ENCODE measurements at regions not wholly inside any gene's neighbourhood (a gene's known extent, or its start where the extent isn't known, plus 50 kb on each side); places are given as distances from the start of the nearest gene placed in this dataset.

DNA sequence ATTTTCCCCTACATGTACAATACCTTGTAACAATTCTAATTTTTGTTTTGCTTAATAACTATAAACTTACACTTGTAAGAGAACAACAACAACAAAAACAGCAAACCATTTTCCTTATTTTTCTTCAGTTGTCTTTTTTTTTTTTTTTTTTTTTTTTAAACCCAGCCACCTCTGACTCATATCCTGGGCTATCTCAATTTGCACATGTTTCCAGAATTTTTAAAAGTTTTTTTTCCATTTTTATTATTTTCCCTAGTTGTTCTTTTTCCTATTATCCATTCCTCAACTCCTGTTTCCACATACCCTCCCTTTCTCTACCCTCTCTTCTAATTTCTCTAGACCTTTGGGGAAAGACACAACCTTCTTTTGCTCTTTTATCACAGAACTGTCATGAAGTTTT is 112.5 kb downstream of the EFEMP1 start:
- peak overlapping the region in 1 of 7 donors; percentile 66 for H3K27ac Mint-ChIP-seq
- no peaks in the 10 kb centered on the region for H3K4me1 Mint-ChIP-seq
- no peak overlapping the region for H3K27ac ChIP-seq (ENCODE audit: low read depth, low read length)
- H3K4me3 ChIP-seq (ENCODE audit: low read length in 2 of 2), result no peak overlapping the region
- no peaks in the 10 kb centered on the region for H3K36me3 ChIP-seq (ENCODE audit: insufficient read depth, low read length)
- no peaks in the 10 kb centered on the region for H3K4me1 ChIP-seq (ENCODE audit: insufficient read depth, low read length)
- POLR2A ChIA-PET (ENCODE audit: partially characterized antibody), result no interaction called here
- no peaks in the 10 kb centered on the region for H3K9me3 ChIP-seq (ENCODE audit: control insufficient read depth in 1 of 2, low read length in 2 of 2)
- no peak overlapping the region for H3K4me3 Mint-ChIP-seq
- H3K36me3 Mint-ChIP-seq, result no peaks in the 10 kb centered on the region
- no peak for DNase-seq
- intact Hi-C loops (cut with micrococcal nuclease), result no loop called here
- peaks cover 0 to 2% of the 10 kb centered on the region in 2 donors for H3K27me3 Mint-ChIP-seq
- H3K27me3 ChIP-seq (ENCODE audit: insufficient read depth, low read length), result no peaks in the 10 kb centered on the region
- peaks cover 0 to 3% (median 0%) of the 10 kb centered on the region in 8 donors for H3K9me3 Mint-ChIP-seq
- CTCF ChIA-PET (ENCODE audit: partially characterized antibody), result no interaction called here

DNA sequence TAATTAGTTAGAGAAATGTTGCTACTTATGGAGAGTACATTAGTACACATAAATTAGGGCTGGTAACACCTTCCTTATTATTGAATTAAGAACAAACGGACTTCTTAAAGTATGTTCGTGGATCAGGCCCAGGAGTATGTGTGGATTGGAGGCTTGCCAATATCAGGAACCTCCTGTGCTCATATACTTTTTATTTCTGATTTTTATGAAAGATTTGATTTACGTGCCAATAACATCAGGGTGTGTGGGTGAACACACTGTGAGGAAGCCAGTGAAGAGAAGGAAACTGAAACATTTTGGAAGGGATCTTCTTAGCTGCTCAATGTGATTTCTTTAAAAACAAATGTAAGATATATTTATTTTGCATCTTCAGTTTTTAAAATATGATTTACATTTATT is 113.0 kb downstream of the EFEMP1 start:
- Histone ChIP-seq H3K4me1 (ENCODE audit: insufficient read depth, low read length) (no peaks in the 10 kb centered on the region), H3K9me3 (ENCODE audit: control insufficient read depth in 1 of 2, low read length in 2 of 2) (no peaks in the 10 kb centered on the region), H3K27ac (ENCODE audit: low read depth, low read length) (no peak overlapping the region), H3K4me3 (ENCODE audit: low read length in 2 of 2) (no peak overlapping the region), H3K27me3 (ENCODE audit: insufficient read depth, low read length) (no peaks in the 10 kb centered on the region), H3K36me3 (ENCODE audit: insufficient read depth, low read length) (no peaks in the 10 kb centered on the region)
- ChIA-PET POLR2A (ENCODE audit: partially characterized antibody) (no interaction called here), CTCF (ENCODE audit: partially characterized antibody) (no interaction called here)
- no peaks in the 10 kb centered on the region for H3K36me3 Mint-ChIP-seq
- no peaks in the 10 kb centered on the region for H3K4me1 Mint-ChIP-seq
- no peak for DNase-seq
- no peak overlapping the region for H3K27ac Mint-ChIP-seq
- intact Hi-C loops (cut with micrococcal nuclease), result no loop called here
- peaks cover 0 to 2% of the 10 kb centered on the region in 2 donors for H3K27me3 Mint-ChIP-seq
- H3K9me3 Mint-ChIP-seq, result peaks cover 0 to 3% (median 0%) of the 10 kb centered on the region in 8 donors
- no peak overlapping the region for H3K4me3 Mint-ChIP-seq

GRCh38 chr2:55809875-55810621 is 113.5 kb downstream of the EFEMP1 start:
- Histone ChIP-seq H3K27ac (ENCODE audit: low read depth, low read length) (no peak overlapping the region), H3K36me3 (ENCODE audit: insufficient read depth, low read length) (no peaks in the 10 kb centered on the region), H3K9me3 (ENCODE audit: control insufficient read depth in 1 of 2, low read length in 2 of 2) (no peaks in the 10 kb centered on the region), H3K27me3 (ENCODE audit: insufficient read depth, low read length) (no peaks in the 10 kb centered on the region), H3K4me3 (ENCODE audit: low read length in 2 of 2) (no peak overlapping the region), H3K4me1 (ENCODE audit: insufficient read depth, low read length) (no peaks in the 10 kb centered on the region)
- H3K9me3 Mint-ChIP-seq, result peaks cover 0 to 3% (median 0%) of the 10 kb centered on the region in 8 donors
- no peaks in the 10 kb centered on the region for H3K4me1 Mint-ChIP-seq
- POLR2A ChIA-PET (ENCODE audit: partially characterized antibody), result no interaction called here
- CTCF ChIA-PET (ENCODE audit: partially characterized antibody), result no interaction called here
- no peak overlapping the region for H3K27ac Mint-ChIP-seq
- H3K36me3 Mint-ChIP-seq, result no peaks in the 10 kb centered on the region
- intact Hi-C loops (cut with micrococcal nuclease), result no loop called here
- DNase-seq, result no peak
- H3K27me3 Mint-ChIP-seq, result peaks cover 0 to 2% of the 10 kb centered on the region in 2 donors
- H3K4me3 Mint-ChIP-seq, result no peak overlapping the region

- no peaks in the 10 kb centered on the region for H3K27me3 ChIP-seq (ENCODE audit: insufficient read depth, low read length)
Observed at GRCh38 chr2:55807900-55808299, 114.3 kb upstream of the PNPT1 start.

DNA sequence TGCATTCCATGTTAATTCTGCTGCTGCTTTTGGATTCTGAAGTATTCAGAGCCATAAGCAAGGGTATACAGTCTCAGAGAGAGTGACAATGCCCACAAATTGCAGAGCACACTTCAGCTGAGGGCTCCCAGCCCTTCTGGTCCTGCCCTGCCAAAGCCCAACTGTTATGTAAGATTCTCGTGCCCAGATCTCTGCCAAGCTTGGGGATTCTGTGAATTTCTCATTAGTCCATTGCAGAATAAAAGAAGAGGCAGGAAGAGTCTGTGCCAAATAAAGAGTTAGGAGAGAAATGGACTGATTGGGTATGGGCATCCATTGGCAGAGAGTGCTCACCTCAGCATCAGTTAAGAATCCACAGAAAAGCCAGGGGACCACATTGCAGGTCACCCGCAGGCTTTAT is 112.0 kb upstream of the PNPT1 start:
- Histone ChIP-seq H3K36me3 (ENCODE audit: insufficient read depth, low read length) (no peaks in the 10 kb centered on the region), H3K27ac (ENCODE audit: low read depth, low read length) (no peak overlapping the region), H3K4me1 (ENCODE audit: insufficient read depth, low read length) (no peaks in the 10 kb centered on the region), H3K9me3 (ENCODE audit: control insufficient read depth in 1 of 2, low read length in 2 of 2) (no peaks in the 10 kb centered on the region), H3K27me3 (ENCODE audit: insufficient read depth, low read length) (no peaks in the 10 kb centered on the region), H3K4me3 (ENCODE audit: low read length in 2 of 2) (no peak overlapping the region)
- Mint-ChIP-seq H3K27me3 (peaks cover 0 to 5% of the 10 kb centered on the region in 2 donors), H3K4me1 (no peaks in the 10 kb centered on the region), H3K4me3 (no peak overlapping the region), H3K9me3 (no peaks in the 10 kb centered on the region), H3K27ac (no peak overlapping the region), H3K36me3 (no peaks in the 10 kb centered on the region)
- ChIA-PET CTCF (ENCODE audit: partially characterized antibody) (no interaction called here), POLR2A (ENCODE audit: partially characterized antibody) (no interaction called here)
- intact Hi-C loops (cut with micrococcal nuclease), result no loop called here
- DNase-seq, result no peak

More at GRCh38 chr2:55807900-55808299, 114.3 kb upstream of the PNPT1 start:
- Mint-ChIP-seq H3K27ac (no peak overlapping the region), H3K4me1 (no peaks in the 10 kb centered on the region), H3K27me3 (peaks cover 0 to 5% of the 10 kb centered on the region in 2 donors), H3K9me3 (peaks cover 0 to 3% (median 0%) of the 10 kb centered on the region in 8 donors), H3K36me3 (no peaks in the 10 kb centered on the region), H3K4me3 (no peak overlapping the region)
- no peaks in the 10 kb centered on the region for H3K36me3 ChIP-seq (ENCODE audit: insufficient read depth, low read length)
- POLR2A ChIA-PET (ENCODE audit: partially characterized antibody), result no interaction called here
- no peak overlapping the region for H3K4me3 ChIP-seq (ENCODE audit: low read length in 2 of 2)
- no peak for DNase-seq
- CTCF ChIA-PET (ENCODE audit: partially characterized antibody), result no interaction called here
- intact Hi-C loops (cut with micrococcal nuclease), result no loop called here
- no peaks in the 10 kb centered on the region for H3K9me3 ChIP-seq (ENCODE audit: control insufficient read depth in 1 of 2, low read length in 2 of 2)
- no peaks in the 10 kb centered on the region for H3K4me1 ChIP-seq (ENCODE audit: insufficient read depth, low read length)
- no peak overlapping the region for H3K27ac ChIP-seq (ENCODE audit: low read depth, low read length)

DNA sequence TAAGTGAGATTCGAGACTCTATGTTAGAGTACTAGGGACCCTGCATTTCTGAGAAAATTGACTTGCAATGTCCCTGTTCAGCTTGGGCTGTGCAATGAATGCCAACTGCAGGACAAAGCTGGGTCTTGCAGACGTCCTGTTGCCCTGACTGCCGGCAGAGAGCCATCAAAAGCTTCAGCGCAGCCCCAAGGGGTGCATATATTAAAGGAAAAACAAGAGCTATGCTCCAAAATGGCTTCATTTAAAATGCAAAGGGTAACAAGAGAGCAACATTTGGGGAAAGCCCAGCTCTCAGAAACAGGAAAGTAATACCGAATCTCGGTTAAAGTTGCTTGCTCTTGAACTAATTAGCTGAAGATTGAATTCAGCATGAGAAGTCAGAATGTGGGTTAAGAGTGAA is 110.9 kb upstream of the PNPT1 start:
- Mint-ChIP-seq H3K4me3 (no peak overlapping the region), H3K27ac (no peak overlapping the region), H3K9me3 (no peaks in the 10 kb centered on the region), H3K27me3 (peaks cover 0 to 4% of the 10 kb centered on the region in 2 donors), H3K36me3 (no peaks in the 10 kb centered on the region), H3K4me1 (no peaks in the 10 kb centered on the region)
- CTCF ChIA-PET (ENCODE audit: partially characterized antibody), result no interaction called here
- no peak for DNase-seq
- no peak overlapping the region for H3K4me3 ChIP-seq (ENCODE audit: low read length in 2 of 2)
- H3K4me1 ChIP-seq (ENCODE audit: insufficient read depth, low read length), result no peaks in the 10 kb centered on the region
- POLR2A ChIA-PET (ENCODE audit: partially characterized antibody), result no interaction called here
- H3K27me3 ChIP-seq (ENCODE audit: insufficient read depth, low read length), result no peaks in the 10 kb centered on the region
- no peaks in the 10 kb centered on the region for H3K9me3 ChIP-seq (ENCODE audit: control insufficient read depth in 1 of 2, low read length in 2 of 2)
- intact Hi-C loops (cut with micrococcal nuclease), result no loop called here
- no peaks in the 10 kb centered on the region for H3K36me3 ChIP-seq (ENCODE audit: insufficient read depth, low read length)
- H3K27ac ChIP-seq (ENCODE audit: low read depth, low read length), result no peak overlapping the region

- no peak overlapping the region for H3K4me3 Mint-ChIP-seq
- H3K27me3 Mint-ChIP-seq, result peaks cover 0 to 6% of the 10 kb centered on the region in 2 donors
- no peaks in the 10 kb centered on the region for H3K36me3 Mint-ChIP-seq
- no peaks in the 10 kb centered on the region for H3K36me3 ChIP-seq (ENCODE audit: insufficient read depth, low read length)
- POLR2A ChIA-PET (ENCODE audit: partially characterized antibody), result no interaction called here
- H3K27ac ChIP-seq (ENCODE audit: low read depth, low read length), result no peak overlapping the region
- H3K4me3 ChIP-seq (ENCODE audit: low read length in 2 of 2), result no peak overlapping the region
- intact Hi-C loops (cut with micrococcal nuclease), result no loop called here
- no peak overlapping the region for H3K27ac Mint-ChIP-seq
- no peaks in the 10 kb centered on the region for H3K9me3 ChIP-seq (ENCODE audit: control insufficient read depth in 1 of 2, low read length in 2 of 2)
- no peaks in the 10 kb centered on the region for H3K4me1 ChIP-seq (ENCODE audit: insufficient read depth, low read length)
- no peak for DNase-seq
- CTCF ChIA-PET (ENCODE audit: partially characterized antibody), result no interaction called here
- peaks cover 0 to 4% (median 0%) of the 10 kb centered on the region in 8 donors for H3K9me3 Mint-ChIP-seq
- H3K27me3 ChIP-seq (ENCODE audit: insufficient read depth, low read length), result no peaks in the 10 kb centered on the region
- H3K4me1 Mint-ChIP-seq, result no peaks in the 10 kb centered on the region
Observed at GRCh38 chr2:55802067-55802466, 108.4 kb upstream of the PNPT1 start.

All from CD4-positive, alpha-beta memory T cell (primary cell).